WTC11 (cell line): ENCODE measurements at regions not wholly inside any gene's neighbourhood (a gene's known extent, or its start where the extent isn't known, plus 50 kb on each side); places are given as distances from the start of the nearest gene placed in this dataset.

Experiments used
- CTCF ChIP-seq: fragments of 200-600 bp; IDR thresholded peaks from 2 replicates; pipeline ENCODE4 v1.8.0; 2022; ENCODE audit warnings: antibody characterized with exemption
- FOXP4 ChIP-seq: sonication (generic); formaldehyde crosslinking; IDR thresholded peaks from 2 replicates; pipeline ENCODE4 v1.8.0; 2022; ENCODE audit warnings: mild to moderate bottlenecking, missing genetic modification reagents
- HMGXB4 ChIP-seq: sonication (generic); formaldehyde crosslinking; IDR thresholded peaks from 2 replicates; pipeline ENCODE4 v1.8.1; 2023; ENCODE audit warnings: mild to moderate bottlenecking, moderate library complexity, missing genetic modification reagents
- NFYB ChIP-seq: sonication (generic); formaldehyde crosslinking; conservative IDR thresholded peaks from 2 replicates; pipeline ENCODE4 v1.8.0; 2022; ENCODE audit warnings: low read depth, missing genetic modification reagents
- PREB ChIP-seq: sonication (generic); formaldehyde crosslinking; IDR thresholded peaks from 2 replicates; pipeline ENCODE4 v1.8.1; 2022; ENCODE audit warnings: mild to moderate bottlenecking, missing genetic modification reagents, moderate library complexity, borderline replicate concordance
- TCF7 ChIP-seq: sonication (generic); formaldehyde crosslinking; IDR thresholded peaks from 2 replicates; pipeline ENCODE4 v1.8.0; 2022; ENCODE audit warnings: mild to moderate bottlenecking, low read depth, missing genetic modification reagents, moderate library complexity
- USF1 ChIP-seq: sonication (generic); formaldehyde crosslinking; IDR thresholded peaks from 2 replicates; pipeline ENCODE4 v1.8.0; 2022; ENCODE audit warnings: mild to moderate bottlenecking, missing genetic modification reagents
- ZNF121 ChIP-seq: sonication (generic); formaldehyde crosslinking; IDR thresholded peaks from 2 replicates; pipeline ENCODE4 v1.8.0; 2023; ENCODE audit warnings: missing genetic modification reagents
- ZNF232 ChIP-seq: sonication (generic); formaldehyde crosslinking; IDR thresholded peaks from 2 replicates; pipeline ENCODE4 v1.8.0; 2022; ENCODE audit warnings: mild to moderate bottlenecking, missing genetic modification reagents
- ZNF512 ChIP-seq: sonication (generic); formaldehyde crosslinking; IDR thresholded peaks from 2 replicates; pipeline ENCODE4 v1.8.1; 2022; ENCODE audit warnings: missing genetic modification reagents, borderline replicate concordance
- TF ChIP-seq, protein P1 (sequence below): sonication (generic); formaldehyde crosslinking; IDR thresholded peaks from 2 replicates; pipeline ENCODE4 v1.8.1; 2022; ENCODE audit warnings: mild to moderate bottlenecking, moderate library complexity, missing genetic modification reagents

DNA sequence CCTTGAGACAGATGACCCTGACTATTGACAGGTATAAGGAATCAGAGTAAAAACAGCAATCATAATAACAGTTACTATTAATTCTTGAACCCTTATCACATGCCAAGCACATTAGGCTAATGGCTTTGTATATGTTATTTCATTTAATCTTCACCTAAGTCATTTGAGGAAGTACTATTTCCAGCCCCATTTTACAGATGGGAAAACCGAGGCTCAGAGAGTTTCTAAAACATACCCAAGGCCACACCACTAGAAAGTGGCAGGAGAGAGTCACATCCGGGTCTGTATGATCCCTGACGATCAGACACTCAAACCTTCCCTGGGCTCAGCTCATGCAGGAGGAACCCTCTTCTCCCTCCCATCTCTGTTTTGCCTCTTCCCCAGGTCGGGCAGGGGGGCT lies 209.5 kb downstream of the RBM19 start:
- TF ChIP-seq CTCF = no peak
- TF ChIP-seq ZNF512 = no peak
- TF ChIP-seq USF1 = no peak
- no peak for TF ChIP-seq ZNF232 (CRISPR knock-in tag)
- no peak for TF ChIP-seq HMGXB4 (CRISPR knock-in tag)
- TF ChIP-seq, protein P1, sequence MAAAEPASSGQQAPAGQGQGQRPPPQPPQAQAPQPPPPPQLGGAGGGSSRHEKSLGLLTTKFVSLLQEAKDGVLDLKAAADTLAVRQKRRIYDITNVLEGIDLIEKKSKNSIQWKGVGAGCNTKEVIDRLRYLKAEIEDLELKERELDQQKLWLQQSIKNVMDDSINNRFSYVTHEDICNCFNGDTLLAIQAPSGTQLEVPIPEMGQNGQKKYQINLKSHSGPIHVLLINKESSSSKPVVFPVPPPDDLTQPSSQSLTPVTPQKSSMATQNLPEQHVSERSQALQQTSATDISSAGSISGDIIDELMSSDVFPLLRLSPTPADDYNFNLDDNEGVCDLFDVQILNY (CRISPR knock-in tag) = no peak
- no peak for TF ChIP-seq ZNF121
- no peak for TF ChIP-seq FOXP4
- TF ChIP-seq NFYB = no peak
- TF ChIP-seq PREB = no peak
- no peak for TF ChIP-seq TCF7 (CRISPR knock-in tag)
